B cell (primary cell): ENCODE measurements at regions not wholly inside any gene's neighbourhood (a gene's known extent, or its start where the extent isn't known, plus 50 kb on each side); places are given as distances from the start of the nearest gene placed in this dataset.

Source experiments
- ATAC-seq: fragments of 200-7000 bp; cut with Tn5 transposase; one replicate; pipeline ENCODE4 v1.10.0; 2021; ENCODE audit warnings: low read depth, mild to moderate bottlenecking, moderate number of reproducible peaks, moderate library complexity
- CTCF ChIA-PET: fragments of 350-600 bp; sonication (Branson Sonifier 250); formaldehyde crosslinking; loops from one replicate; lab custom pipeline; 2021; ENCODE audit warnings: antibody characterized with exemption, inconsistent platforms; lab: Charles Lee
- POLR2A ChIA-PET: fragments of 350-600 bp; sonication (Branson Sonifier 250); formaldehyde crosslinking; loops from one replicate; lab custom pipeline; 2021; ENCODE audit warnings: antibody characterized with exemption; lab: Charles Lee
- DNase-seq: peaks from one replicate; pipeline ENCODE4 v3.0.0; 2013
- H2AFZ ChIP-seq: 2 replicates; pipeline ENCODE4 v1.6.1; 2012; ENCODE audit warnings: mild to moderate bottlenecking, low read depth, low read length; ENCODE audit not compliant: insufficient read depth, poor library complexity, severe bottlenecking
- H3K27ac ChIP-seq, 2 donors: 1 replicate in 1 of 2; 2 replicates in 1 of 2; pipeline ENCODE4 v1.5.1; 2012 to 2013; ENCODE audit warnings: low read length in 2 of 2, mild to moderate bottlenecking in 2 of 2, moderate library complexity in 1 of 2
- H3K27me3 ChIP-seq, 4 experiments: fragments of 200-600 bp in 1 of 4; sonication (generic) in 1 of 4; replicated peaks in 1 of 4; 1 replicate in 2 of 4; 2 replicates in 2 of 4; pipeline versions ENCODE4 v1.6.1 to v1.7.0; 2013 to 2016; ENCODE audit warnings: low read length in 3 of 4, mild to moderate bottlenecking in 2 of 4, mixed read lengths in 1 of 4, moderate library complexity in 1 of 4; ENCODE audit not compliant: insufficient read depth in 4 of 4, control insufficient read depth in 3 of 4; ENCODE audit errors: control extremely low read depth in 1 of 4
- H3K36me3 ChIP-seq, 2 experiments: replicated peaks in 1 of 2; 1 replicate in 1 of 2; 2 replicates in 1 of 2; pipeline versions ENCODE4 v1.6.1 to v1.7.1; 2013; ENCODE audit warnings: low read length in 1 of 2; ENCODE audit not compliant: insufficient read depth in 2 of 2, control insufficient read depth in 1 of 2; ENCODE audit errors: control extremely low read depth in 1 of 2, extremely low read depth in 1 of 2
- H3K4me1 ChIP-seq, 2 donors: fragments of 200-600 bp in 1 of 2; sonication (generic) in 1 of 2; 1 replicate in 1 of 2; 2 replicates in 1 of 2; pipeline versions ENCODE4 v1.5.1 to v1.6.1; 2013 to 2017; ENCODE audit warnings: low read length in 2 of 2; ENCODE audit not compliant: control insufficient read depth in 2 of 2, insufficient read depth in 2 of 2
- H3K4me2 ChIP-seq: replicated peaks from 2 replicates; pipeline ENCODE3; 2012; ENCODE audit warnings: mild to moderate bottlenecking, low read depth, low read length; ENCODE audit not compliant: poor library complexity, severe bottlenecking
- H3K4me3 ChIP-seq, 5 experiments: fragments of 200-600 bp in 1 of 5; sonication (generic) in 1 of 5; 1 replicate in 3 of 5; 2 replicates in 2 of 5; pipeline versions ENCODE4 v1.5.1 to v1.7.0; 2011 to 2016; ENCODE audit warnings: low read length in 4 of 5, mild to moderate bottlenecking in 4 of 5, low read depth in 2 of 5, control low read depth in 1 of 5, moderate library complexity in 1 of 5; ENCODE audit not compliant: insufficient read depth in 1 of 5; ENCODE audit errors: control extremely low read depth in 1 of 5, extremely low read depth in 1 of 5
- H3K79me2 ChIP-seq: fragments of 200-600 bp; sonication (generic); one replicate; pipeline ENCODE4 v1.6.0; 2016; ENCODE audit warnings: low read length; ENCODE audit not compliant: control insufficient read depth, insufficient read depth
- H3K9ac ChIP-seq: fragments of 200-600 bp; sonication (generic); 2 replicates; pipeline ENCODE4 v1.6.1; 2017; ENCODE audit warnings: mild to moderate bottlenecking, low read length, moderate library complexity
- H3K9me3 ChIP-seq, 3 donors: one replicate each; pipeline versions ENCODE4 v1.6.1 to v1.7.1; 2013; ENCODE audit warnings: low read length in 2 of 3; ENCODE audit not compliant: control insufficient read depth in 2 of 3, insufficient read depth in 1 of 3; ENCODE audit errors: control extremely low read depth in 1 of 3
- H4K20me1 ChIP-seq: 2 replicates; pipeline ENCODE4 v1.6.0; 2012; ENCODE audit warnings: mild to moderate bottlenecking, low read length; ENCODE audit not compliant: insufficient read depth, control insufficient read depth, poor library complexity, severe bottlenecking
- H3K27ac Mint-ChIP-seq: one replicate; pipeline ENCODE4 v1.8.0; 2021; ENCODE audit warnings: mixed read lengths
- H3K27me3 Mint-ChIP-seq: one replicate; pipeline ENCODE4 v1.8.0; 2021; ENCODE audit warnings: mixed read lengths
- H3K4me1 Mint-ChIP-seq: one replicate; pipeline ENCODE4 v1.8.0; 2021; ENCODE audit warnings: mixed read lengths
- H3K4me3 Mint-ChIP-seq: one replicate; pipeline ENCODE4 v1.8.0; 2021; ENCODE audit warnings: mixed read lengths
- H3K9me3 Mint-ChIP-seq: one replicate; pipeline ENCODE4 v1.8.0; 2022; ENCODE audit warnings: mixed read lengths; ENCODE audit not compliant: insufficient read depth
- EZH2 ChIP-seq: IDR thresholded peaks from 2 replicates; pipeline ENCODE4 v1.6.1; 2012; ENCODE audit warnings: borderline replicate concordance, low read depth, mild to moderate bottlenecking, moderate library complexity, low read length; ENCODE audit not compliant: insufficient read depth, poor library complexity, severe bottlenecking
- WGBS: methylation state at CpG from one replicate; pipeline ENCODE4 v1.1.5; 2013; ENCODE audit warnings: missing lambda C conversion rate; ENCODE audit not compliant: insufficient coverage; 5-methylcytosine and 5-hydroxymethylcytosine counted together
- intact Hi-C: fragments of 100-400 bp; cut with micrococcal nuclease; formaldehyde crosslinking; loops from one replicate; pipeline ENCODE4 v1.10.0; 2022
- TF ChIP-seq, protein P1 (sequence below): fragments of 200-600 bp; IDR thresholded peaks from one replicate; pipeline ENCODE4 v1.8.0; 2022; ENCODE audit warnings: antibody characterized with exemption, mild to moderate bottlenecking

DNA sequence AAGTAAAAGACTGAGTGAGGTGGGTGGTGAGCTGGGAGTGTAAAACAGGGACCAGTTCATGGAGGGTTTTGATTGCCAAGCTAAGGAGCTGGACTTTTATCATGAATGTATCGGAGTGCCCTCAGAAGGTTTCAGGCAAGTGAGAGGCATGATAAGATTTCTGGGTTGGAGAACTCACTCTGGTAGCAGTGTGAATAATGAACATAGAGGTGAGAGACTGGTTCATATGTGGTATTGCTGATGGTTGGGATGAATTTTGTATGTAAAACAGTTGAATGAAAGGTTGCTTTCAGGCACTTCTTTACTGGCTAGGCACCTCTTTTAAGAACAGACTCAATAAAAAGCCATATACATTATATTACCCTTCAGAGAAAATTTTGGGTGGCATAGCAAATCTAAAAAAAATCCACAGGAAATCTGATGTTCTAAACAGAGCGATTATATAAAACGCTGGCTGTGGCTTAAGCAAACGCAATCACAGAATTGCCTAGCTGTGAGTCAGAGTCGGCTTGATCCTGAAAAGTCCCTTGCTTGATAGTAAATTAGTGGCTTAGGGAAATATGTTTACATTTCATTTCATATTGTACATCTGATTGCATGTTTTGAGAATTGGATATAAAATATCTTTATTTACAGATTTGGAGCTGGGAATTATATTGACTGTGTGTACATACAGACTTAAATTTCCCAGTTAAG is 92.9 kb upstream of the HDAC9 start:
- Histone ChIP-seq H3K4me3 (no peak overlapping the region), H3K27me3 (no peaks in the 10 kb centered on the region), H3K4me1 (peaks cover 34 to 43% of the 10 kb centered on the region in 2 donors), H3K27ac (peak overlapping the region in 1 of 2 donors; percentile 33), H3K9me3 (no peaks in the 10 kb centered on the region), H3K36me3 (peaks cover 2 to 3% of the 10 kb centered on the region in 2 experiments), H4K20me1 (peaks cover 7% of the 10 kb centered on the region), H2AFZ (no peak overlapping the region), H3K79me2 (peaks cover 61% of the 10 kb centered on the region), H3K9ac (peak overlapping the region; percentile 1), H3K4me2 (peak overlapping the region; percentile 56)
- Mint-ChIP-seq H3K4me1 (peaks cover 59% of the 10 kb centered on the region), H3K9me3 (peaks cover 3% of the 10 kb centered on the region), H3K27me3 (no peaks in the 10 kb centered on the region), H3K4me3 (peak overlapping the region; percentile 75), H3K27ac (peak overlapping the region; percentile 80)
- intact Hi-C loops: loop anchor here (5.0 kb wide), 2 partner anchors 35 to 175 kb away; no protein-coding TSS in a partner anchor
- no peak for ATAC-seq
- TF ChIP-seq, protein P1, sequence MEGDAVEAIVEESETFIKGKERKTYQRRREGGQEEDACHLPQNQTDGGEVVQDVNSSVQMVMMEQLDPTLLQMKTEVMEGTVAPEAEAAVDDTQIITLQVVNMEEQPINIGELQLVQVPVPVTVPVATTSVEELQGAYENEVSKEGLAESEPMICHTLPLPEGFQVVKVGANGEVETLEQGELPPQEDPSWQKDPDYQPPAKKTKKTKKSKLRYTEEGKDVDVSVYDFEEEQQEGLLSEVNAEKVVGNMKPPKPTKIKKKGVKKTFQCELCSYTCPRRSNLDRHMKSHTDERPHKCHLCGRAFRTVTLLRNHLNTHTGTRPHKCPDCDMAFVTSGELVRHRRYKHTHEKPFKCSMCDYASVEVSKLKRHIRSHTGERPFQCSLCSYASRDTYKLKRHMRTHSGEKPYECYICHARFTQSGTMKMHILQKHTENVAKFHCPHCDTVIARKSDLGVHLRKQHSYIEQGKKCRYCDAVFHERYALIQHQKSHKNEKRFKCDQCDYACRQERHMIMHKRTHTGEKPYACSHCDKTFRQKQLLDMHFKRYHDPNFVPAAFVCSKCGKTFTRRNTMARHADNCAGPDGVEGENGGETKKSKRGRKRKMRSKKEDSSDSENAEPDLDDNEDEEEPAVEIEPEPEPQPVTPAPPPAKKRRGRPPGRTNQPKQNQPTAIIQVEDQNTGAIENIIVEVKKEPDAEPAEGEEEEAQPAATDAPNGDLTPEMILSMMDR: no peak
- TF ChIP-seq EZH2: no peak
- no peak for DNase-seq
- 94% methylated on average over 1 of the region's 5 CpGs for WGBS
- CTCF ChIA-PET: interaction anchor here (1.0 to 2.6 kb wide), 5 partner anchors 17 to 264 kb away, joined by 3 to 9 read pairs (median 7); no protein-coding TSS in a partner anchor
- POLR2A ChIA-PET: no interaction called here

DNA sequence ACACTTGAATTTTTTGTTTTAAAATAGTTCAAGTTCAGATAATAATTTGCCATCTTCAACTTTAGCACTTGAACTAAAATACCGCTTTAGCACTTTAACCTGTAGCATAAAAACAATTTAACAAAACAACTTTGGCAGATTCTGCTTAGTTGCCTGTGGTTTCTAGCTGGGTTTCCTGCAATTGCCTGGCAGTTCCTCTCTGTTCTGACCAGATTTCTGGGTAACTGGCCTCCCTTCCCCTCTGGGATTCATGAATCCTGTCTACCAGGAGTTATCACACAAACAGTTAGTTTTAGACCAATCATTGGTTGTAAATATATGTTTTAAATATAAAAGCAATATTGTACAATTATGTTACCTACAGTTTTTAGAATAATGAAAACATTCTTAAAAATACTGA is 89.8 kb upstream of the HDAC9 start:
- H3K27ac ChIP-seq: no peak overlapping the region
- H3K4me1 Mint-ChIP-seq: peaks cover 39% of the 10 kb centered on the region
- CTCF ChIA-PET: interaction anchor here (4.3 kb wide), 1 partner anchor 54 kb away, joined by 13 read pairs; no protein-coding TSS in a partner anchor
- H3K27me3 Mint-ChIP-seq: no peaks in the 10 kb centered on the region
- no peak overlapping the region for H3K4me3 Mint-ChIP-seq
- H3K4me2 ChIP-seq: peak overlapping the region; percentile 16
- H3K27ac Mint-ChIP-seq: no peak overlapping the region
- intact Hi-C loops: no loop called here
- no peak overlapping the region for H3K9ac ChIP-seq
- DNase-seq: no peak
- ATAC-seq: no peak
- H3K4me3 ChIP-seq: no peak overlapping the region
- peaks cover 2 to 4% of the 10 kb centered on the region in 2 experiments for H3K36me3 ChIP-seq
- peaks cover 7% of the 10 kb centered on the region for H4K20me1 ChIP-seq
- H3K9me3 ChIP-seq: no peaks in the 10 kb centered on the region
- TF ChIP-seq, protein P1: no peak
- TF ChIP-seq EZH2: no peak
- POLR2A ChIA-PET: no interaction called here
- H2AFZ ChIP-seq: no peak overlapping the region
- no peaks in the 10 kb centered on the region for H3K27me3 ChIP-seq
- H3K79me2 ChIP-seq: peaks cover 54% of the 10 kb centered on the region
- H3K4me1 ChIP-seq: peaks cover 26 to 31% of the 10 kb centered on the region in 2 donors
- WGBS: 0% methylated on average over 1 of the region's 1 CpG
- H3K9me3 Mint-ChIP-seq: no peaks in the 10 kb centered on the region
